Liver (tissue), 8 donors: ENCODE measurements at regions not wholly inside any gene's neighbourhood (a gene's known extent, or its start where the extent isn't known, plus 50 kb on each side); places are given as distances from the start of the nearest gene placed in this dataset.

ENCODE experiments used
- DNase-seq: peaks from one replicate; pipeline ENCODE4 v3.0.0-alpha.2; 2017; ENCODE audit warnings: low spot score
- H3K27ac ChIP-seq, 2 donors: one replicate each; pipeline ENCODE4 v1.7.0; 2013; ENCODE audit warnings: inconsistent platforms in 2 of 2, low read length in 2 of 2, control low read depth in 1 of 2, low read depth in 1 of 2, mild to moderate bottlenecking in 1 of 2
- H3K27me3 ChIP-seq, 4 donors: one replicate each; pipeline versions ENCODE4 v1.6.1 to v1.7.0; 2013; ENCODE audit warnings: low read length in 3 of 4, inconsistent platforms in 1 of 4, mild to moderate bottlenecking in 1 of 4, moderate library complexity in 1 of 4; ENCODE audit not compliant: control insufficient read depth in 4 of 4, insufficient read depth in 4 of 4
- H3K36me3 ChIP-seq, 4 donors: one replicate each; pipeline versions ENCODE4 v1.6.1 to v1.7.0; 2013; ENCODE audit warnings: low read length in 3 of 4, mild to moderate bottlenecking in 3 of 4, low read depth in 1 of 4, moderate library complexity in 1 of 4; ENCODE audit not compliant: control insufficient read depth in 4 of 4, insufficient read depth in 3 of 4
- H3K4me1 ChIP-seq, 4 donors: one replicate each; pipeline versions ENCODE4 v1.6.1 to v1.7.0; 2013; ENCODE audit warnings: low read length in 3 of 4, mild to moderate bottlenecking in 3 of 4, moderate library complexity in 1 of 4; ENCODE audit not compliant: control insufficient read depth in 4 of 4, insufficient read depth in 4 of 4
- H3K4me3 ChIP-seq, 3 donors: one replicate each; pipeline versions ENCODE4 v1.6.1 to v1.7.0; 2013; ENCODE audit warnings: low read length in 3 of 3, control low read depth in 1 of 3, low read depth in 1 of 3, mild to moderate bottlenecking in 1 of 3
- H3K9ac ChIP-seq, 2 donors: one replicate each; pipeline ENCODE4 v1.7.0; 2013; ENCODE audit warnings: low read length in 2 of 2, mild to moderate bottlenecking in 2 of 2, moderate library complexity in 2 of 2, control low read depth in 1 of 2, low read depth in 1 of 2
- H3K9me3 ChIP-seq, 4 donors: one replicate each; pipeline versions ENCODE4 v1.6.1 to v1.7.0; 2013; ENCODE audit warnings: low read length in 3 of 4; ENCODE audit not compliant: control insufficient read depth in 4 of 4
- CTCF ChIP-seq: fragments of 150-350 bp; IDR thresholded peaks from 2 replicates; pipeline ENCODE4 v1.5.1; 2017; ENCODE audit warnings: improper control_type of control experiment, low read depth, low read length; ENCODE audit not compliant: missing input control
- EGR1 ChIP-seq, 2 donors: IDR thresholded peaks; 2 replicates each; pipeline ENCODE4 v1.6.1; 2016 to 2018; ENCODE audit warnings: antibody characterized with exemption in 2 of 2, low read depth in 2 of 2
- FOXA1 ChIP-seq: IDR thresholded peaks from 2 replicates; pipeline ENCODE4 v1.6.1; 2016; ENCODE audit warnings: antibody characterized with exemption
- FOXA2 ChIP-seq: IDR thresholded peaks from 2 replicates; pipeline ENCODE4 v1.6.1; 2016; ENCODE audit warnings: antibody characterized with exemption
- GABPA ChIP-seq, 2 donors: IDR thresholded peaks in 1 of 2; conservative IDR thresholded peaks in 1 of 2; 2 replicates each; pipeline ENCODE4 v1.6.1; 2016; ENCODE audit warnings: antibody characterized with exemption in 2 of 2, mild to moderate bottlenecking in 1 of 2, moderate library complexity in 1 of 2
- HNF4A ChIP-seq, 2 donors: conservative IDR thresholded peaks; 2 replicates each; pipeline ENCODE4 v1.6.1; 2016; ENCODE audit warnings: antibody characterized with exemption in 2 of 2, mild to moderate bottlenecking in 2 of 2
- HNF4G ChIP-seq: IDR thresholded peaks from 2 replicates; pipeline ENCODE4 v1.6.1; 2016; ENCODE audit warnings: antibody characterized with exemption
- JUND ChIP-seq, 2 donors: IDR thresholded peaks; 2 replicates each; pipeline ENCODE4 v1.6.1; 2016; ENCODE audit warnings: antibody characterized with exemption in 2 of 2
- RAD21 ChIP-seq, 2 donors: IDR thresholded peaks; 2 replicates each; pipeline ENCODE4 v1.6.1; 2016; ENCODE audit warnings: antibody characterized with exemption in 2 of 2, mild to moderate bottlenecking in 2 of 2
- REST ChIP-seq: IDR thresholded peaks from 2 replicates; pipeline ENCODE4 v1.6.1; 2016; ENCODE audit warnings: antibody characterized with exemption, mild to moderate bottlenecking
- RXRA ChIP-seq, 2 donors: IDR thresholded peaks; 2 replicates each; pipeline ENCODE4 v1.6.1; 2017 to 2018; ENCODE audit warnings: antibody characterized with exemption in 2 of 2, mild to moderate bottlenecking in 1 of 2
- SP1 ChIP-seq: IDR thresholded peaks from 2 replicates; pipeline ENCODE4 v1.6.1; 2018; ENCODE audit warnings: antibody characterized with exemption, mild to moderate bottlenecking
- TAF1 ChIP-seq: conservative IDR thresholded peaks from 2 replicates; pipeline ENCODE4 v1.6.1; 2016; ENCODE audit warnings: antibody characterized with exemption, mild to moderate bottlenecking
- YY1 ChIP-seq: IDR thresholded peaks from 2 replicates; pipeline ENCODE4 v1.6.1; 2016; ENCODE audit warnings: antibody characterized with exemption, mild to moderate bottlenecking
- ZBTB33 ChIP-seq: IDR thresholded peaks from 2 replicates; pipeline ENCODE4 v1.6.1; 2016; ENCODE audit warnings: antibody characterized with exemption
- WGBS: extraction: QIAGEN DNeasy Blood & Tissue Kit; methylation state at CpG from one replicate; pipeline ENCODE4 v1.1.7; 2013; 5-methylcytosine and 5-hydroxymethylcytosine counted together
- TF ChIP-seq, protein P1 (sequence below): IDR thresholded peaks from 2 replicates; pipeline ENCODE4 v1.6.1; 2016; ENCODE audit warnings: antibody characterized with exemption
- donor health status: healthy.
- donor health status: healthy.
- donor health status: healthy.
- donor health status: healthy.
- donor health status: healthy.

DNA sequence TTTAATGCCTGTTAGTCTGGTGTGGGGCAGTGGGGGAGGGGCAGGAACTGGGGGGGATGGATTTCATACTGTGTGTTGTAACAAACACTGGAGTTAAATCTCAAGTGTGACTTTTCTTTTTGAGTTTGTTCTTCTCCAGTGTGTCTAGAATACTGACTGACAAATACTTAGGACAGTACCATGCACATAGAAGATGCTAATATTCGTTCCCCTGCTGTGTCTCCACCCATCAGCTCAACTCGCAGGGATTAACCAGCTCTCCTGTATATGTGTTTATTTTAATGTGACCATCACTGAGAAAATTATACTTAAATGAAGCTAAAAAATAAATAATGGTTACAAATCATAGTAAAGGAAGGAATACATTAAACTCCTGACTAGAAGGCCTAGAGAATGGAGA, 150.9 kb upstream of the E2F8 start:
- 89% methylated on average over 2 of the region's 2 CpGs for WGBS
- no peak overlapping the region for H3K4me3 ChIP-seq
- TF ChIP-seq YY1 (no peak), ZBTB33 (no peak), HNF4G (no peak), FOXA2 (no peak), CTCF (no peak), GABPA (IDR thresholded peaks at IDR 0.05 in 1 of 2, conservative IDR thresholded peaks at IDR 0.05 in 1 of 2) (no peak), JUND (IDR thresholded peaks at IDR 0.05) (no peak), RAD21 (IDR thresholded peaks at IDR 0.05) (no peak), FOXA1 (no peak), EGR1 (IDR thresholded peaks at IDR 0.05; ENCODE audit: low read depth in 2 of 2) (no peak)
- peaks cover 8 to 29% (median 20%) of the 10 kb centered on the region in 4 donors for H3K4me1 ChIP-seq
- H3K9me3 ChIP-seq: no peaks in the 10 kb centered on the region
- no peaks in the 10 kb centered on the region for H3K36me3 ChIP-seq
- H3K9ac ChIP-seq: no peak overlapping the region
- DNase-seq: no peak
- no peaks in the 10 kb centered on the region for H3K27me3 ChIP-seq
- H3K27ac ChIP-seq: no peak overlapping the region

DNA sequence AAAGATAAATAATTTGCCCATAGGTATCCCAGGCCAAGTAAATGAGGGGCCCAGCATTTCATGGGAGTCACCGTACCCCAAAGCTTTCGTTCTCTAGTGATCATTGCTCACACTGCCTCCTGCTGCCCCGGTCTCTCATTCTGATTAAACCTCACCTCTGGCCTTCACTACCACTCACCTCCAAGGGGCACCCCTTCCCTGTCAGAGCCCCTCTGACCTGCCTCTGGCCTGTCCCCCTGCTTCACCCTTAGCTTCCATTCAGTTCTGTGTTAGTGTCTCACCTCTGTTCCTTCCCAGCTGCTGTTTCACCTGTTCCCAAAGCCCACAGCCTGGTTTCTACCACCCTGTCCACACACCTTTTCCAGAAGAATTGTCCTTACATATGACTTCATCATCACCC, 150.3 kb upstream of the E2F8 start:
- Histone ChIP-seq H3K27ac (peak overlapping the region in 1 of 2 donors; percentile 85), H3K4me3 (no peak overlapping the region)
- no peak for TF ChIP-seq REST
- no peak for TF ChIP-seq EGR1 (IDR thresholded peaks at IDR 0.05; ENCODE audit: low read depth in 2 of 2)
- TF ChIP-seq, protein P1, sequence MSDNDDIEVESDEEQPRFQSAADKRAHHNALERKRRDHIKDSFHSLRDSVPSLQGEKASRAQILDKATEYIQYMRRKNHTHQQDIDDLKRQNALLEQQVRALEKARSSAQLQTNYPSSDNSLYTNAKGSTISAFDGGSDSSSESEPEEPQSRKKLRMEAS: no peak
- no peak for TF ChIP-seq CTCF
- TF ChIP-seq HNF4A (conservative IDR thresholded peaks at IDR 0.05): no peak
- TF ChIP-seq RXRA (IDR thresholded peaks at IDR 0.05): no peak
- no peak for TF ChIP-seq FOXA2
- no peak for TF ChIP-seq JUND (IDR thresholded peaks at IDR 0.05)
- TF ChIP-seq TAF1: no peak
- TF ChIP-seq ZBTB33: no peak
- TF ChIP-seq HNF4G: no peak
- TF ChIP-seq RAD21 (IDR thresholded peaks at IDR 0.05): no peak
- no peak for TF ChIP-seq SP1
- TF ChIP-seq GABPA (IDR thresholded peaks at IDR 0.05 in 1 of 2, conservative IDR thresholded peaks at IDR 0.05 in 1 of 2): no peak
- no peak for TF ChIP-seq FOXA1

More for the DNA sequence above, 150.3 kb upstream of the E2F8 start:
- Histone ChIP-seq H3K27me3 (no peaks in the 10 kb centered on the region), H3K36me3 (no peaks in the 10 kb centered on the region), H3K9ac (no peak overlapping the region), H3K9me3 (no peaks in the 10 kb centered on the region), H3K4me1 (peaks cover 9 to 35% (median 20%) of the 10 kb centered on the region in 4 donors)
- no peak for DNase-seq
- WGBS: 80% methylated on average over 3 of the region's 3 CpGs
